PC-3 (cell line): ENCODE measurements at regions not wholly inside any gene's neighbourhood (a gene's known extent, or its start where the extent isn't known, plus 50 kb on each side); places are given as distances from the start of the nearest gene placed in this dataset.

ENCODE experiments used
- ATAC-seq: fragments of 200-7000 bp; cut with Tn5 transposase; 2 replicates; pipeline ENCODE4 v1.9.1; 2020; ENCODE audit warnings: mild to moderate bottlenecking, moderate library complexity
- BruUV-seq: library from RNA; stranded (reverse); fragments of 400-500 nt; replicated peaks from 2 replicates; lab custom pipeline; 2021; lab: Mats Ljungman, UMichigan
- CTCF ChIA-PET: fragments of 300-600 bp; sonication (Branson Sonifier 250); formaldehyde crosslinking; loops from one replicate; lab custom pipeline; 2022; ENCODE audit warnings: antibody characterized with exemption; lab: Charles Lee
- POLR2A ChIA-PET: fragments of 300-600 bp; sonication (Branson Sonifier 250); formaldehyde crosslinking; loops from one replicate; lab custom pipeline; 2022; ENCODE audit warnings: antibody characterized with exemption; ENCODE audit not compliant: unreplicated experiment; lab: Charles Lee
- DNase-seq: peaks from one replicate; pipeline ENCODE4 v3.0.0-alpha.2; 2015
- H2AFZ ChIP-seq: fragments of 300-600 bp; sonication (generic); 2 replicates; pipeline ENCODE4 v1.6.0; 2016; ENCODE audit warnings: antibody characterized with exemption, low read length
- H3F3A ChIP-seq: fragments of 300-600 bp; sonication (generic); one replicate; pipeline ENCODE4 v1.6.0; 2017; ENCODE audit warnings: antibody characterized with exemption, low read length, control low read depth, mild to moderate bottlenecking; ENCODE audit not compliant: unreplicated experiment
- H3K27ac ChIP-seq: fragments of 300-600 bp; sonication (generic); 2 replicates; pipeline ENCODE4 v1.5.1; 2016; ENCODE audit warnings: mild to moderate bottlenecking, low read length
- H3K27me3 ChIP-seq: fragments of 300-600 bp; sonication (generic); 2 replicates; pipeline ENCODE4 v1.6.1; 2016; ENCODE audit warnings: low read length, mixed read lengths
- H3K36me3 ChIP-seq: fragments of 300-600 bp; sonication (generic); 2 replicates; pipeline ENCODE4 v1.6.1; 2016; ENCODE audit warnings: low read depth, mixed run types, low read length, mixed read lengths
- H3K4me1 ChIP-seq: fragments of 300-600 bp; sonication (generic); 2 replicates; pipeline ENCODE4 v1.5.1; 2016; ENCODE audit warnings: low read length; ENCODE audit not compliant: insufficient read depth
- H3K4me2 ChIP-seq: fragments of 300-600 bp; sonication (generic); 2 replicates; pipeline ENCODE4 v1.6.0; 2016; ENCODE audit warnings: low read length
- H3K4me3 ChIP-seq: fragments of 300-600 bp; sonication (generic); 2 replicates; pipeline ENCODE4 v1.5.1; 2016; ENCODE audit warnings: mild to moderate bottlenecking, low read length, mixed read lengths
- H3K79me2 ChIP-seq: fragments of 300-600 bp; sonication (generic); 2 replicates; pipeline ENCODE4 v1.6.1; 2017; ENCODE audit warnings: low read length, mixed read lengths
- H3K9ac ChIP-seq: fragments of 300-600 bp; sonication (generic); 2 replicates; pipeline ENCODE4 v1.6.0; 2016; ENCODE audit warnings: mild to moderate bottlenecking, low read length
- H3K9me2 ChIP-seq: fragments of 300-600 bp; sonication (generic); replicated peaks from 2 replicates; pipeline ENCODE4 v1.6.1; 2016; ENCODE audit warnings: mixed run types, low read length, mixed read lengths
- H3K9me3 ChIP-seq: fragments of 300-600 bp; sonication (generic); 2 replicates; pipeline ENCODE4 v1.6.1; 2016; ENCODE audit warnings: low read length, mixed read lengths
- H4K20me1 ChIP-seq: fragments of 300-600 bp; sonication (generic); 2 replicates; pipeline ENCODE4 v1.6.1; 2016; ENCODE audit warnings: low read length, mixed read lengths
- EZH2 ChIP-seq: fragments of 300-600 bp; sonication (generic); IDR thresholded peaks from one replicate; pipeline ENCODE4 v1.6.1; 2017; ENCODE audit warnings: antibody characterized with exemption, mild to moderate bottlenecking, low read length; ENCODE audit not compliant: unreplicated experiment
- EZH2phosphoT487 ChIP-seq: fragments of 300-600 bp; sonication (generic); IDR thresholded peaks from 2 replicates; pipeline ENCODE4 v1.6.1; 2018; ENCODE audit warnings: mild to moderate bottlenecking, antibody characterized with exemption, low read length, borderline replicate concordance
- intact Hi-C: fragments of 100-400 bp; cut with micrococcal nuclease; formaldehyde crosslinking; loops from 2 replicates; pipeline ENCODE4 v1.9.0; 2023
- TF ChIP-seq, protein P1 (sequence below): fragments of 300-600 bp; sonication (generic); conservative IDR thresholded peaks from 2 replicates; pipeline ENCODE4 v1.5.1; 2017; ENCODE audit warnings: antibody characterized with exemption, low read depth, mild to moderate bottlenecking, low read length

- no peaks in the 10 kb centered on the region for H3K4me1 ChIP-seq
- TF ChIP-seq, protein P1, sequence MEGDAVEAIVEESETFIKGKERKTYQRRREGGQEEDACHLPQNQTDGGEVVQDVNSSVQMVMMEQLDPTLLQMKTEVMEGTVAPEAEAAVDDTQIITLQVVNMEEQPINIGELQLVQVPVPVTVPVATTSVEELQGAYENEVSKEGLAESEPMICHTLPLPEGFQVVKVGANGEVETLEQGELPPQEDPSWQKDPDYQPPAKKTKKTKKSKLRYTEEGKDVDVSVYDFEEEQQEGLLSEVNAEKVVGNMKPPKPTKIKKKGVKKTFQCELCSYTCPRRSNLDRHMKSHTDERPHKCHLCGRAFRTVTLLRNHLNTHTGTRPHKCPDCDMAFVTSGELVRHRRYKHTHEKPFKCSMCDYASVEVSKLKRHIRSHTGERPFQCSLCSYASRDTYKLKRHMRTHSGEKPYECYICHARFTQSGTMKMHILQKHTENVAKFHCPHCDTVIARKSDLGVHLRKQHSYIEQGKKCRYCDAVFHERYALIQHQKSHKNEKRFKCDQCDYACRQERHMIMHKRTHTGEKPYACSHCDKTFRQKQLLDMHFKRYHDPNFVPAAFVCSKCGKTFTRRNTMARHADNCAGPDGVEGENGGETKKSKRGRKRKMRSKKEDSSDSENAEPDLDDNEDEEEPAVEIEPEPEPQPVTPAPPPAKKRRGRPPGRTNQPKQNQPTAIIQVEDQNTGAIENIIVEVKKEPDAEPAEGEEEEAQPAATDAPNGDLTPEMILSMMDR: no peak
- TF ChIP-seq EZH2phosphoT487: no peak
- no peaks in the 10 kb centered on the region for H3K36me3 ChIP-seq
- H3K4me3 ChIP-seq: no peak overlapping the region
- no peaks in the 10 kb centered on the region for H4K20me1 ChIP-seq
- no peaks in the 10 kb centered on the region for H3K79me2 ChIP-seq
- ChIA-PET POLR2A (no interaction called here), CTCF (no interaction called here)
- H3K9ac ChIP-seq: no peak overlapping the region
- H3F3A ChIP-seq: no peaks in the 10 kb centered on the region
- DNase-seq (no peak), ATAC-seq (no peak)
- no peaks in the 10 kb centered on the region for H3K9me2 ChIP-seq
- no peaks in the 10 kb centered on the region for H3K27me3 ChIP-seq
- H3K9me3 ChIP-seq: no peaks in the 10 kb centered on the region
- BruUV-seq: no TSS peak
- no peak overlapping the region for H2AFZ ChIP-seq
- H3K27ac ChIP-seq: no peak overlapping the region
- intact Hi-C loops: no loop called here
- no peak overlapping the region for H3K4me2 ChIP-seq
Observed at GRCh38 chr4:181860668-181861067, 382.5 kb upstream of the TENM3 start.

DNA sequence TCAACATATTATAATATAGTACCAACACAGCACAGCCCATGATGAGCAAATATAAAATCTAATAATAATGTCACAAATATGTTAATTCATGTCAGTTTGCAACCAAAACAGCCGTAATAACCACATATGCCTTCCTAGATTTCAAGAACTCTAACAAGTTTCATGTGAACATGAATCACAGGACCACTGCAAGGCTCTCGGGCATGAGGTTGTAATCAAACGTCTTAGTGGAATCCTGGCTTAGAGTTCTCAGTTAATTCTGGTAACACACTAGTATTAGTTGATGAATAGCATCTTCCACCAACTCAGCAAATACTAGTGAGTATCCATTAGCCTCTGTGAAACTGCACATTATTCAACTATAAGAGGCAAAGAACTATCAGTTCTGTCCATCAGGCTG is 379.3 kb upstream of the TENM3 start:
- H4K20me1 ChIP-seq: no peaks in the 10 kb centered on the region
- H3K36me3 ChIP-seq: no peaks in the 10 kb centered on the region
- ChIA-PET CTCF (no interaction called here), POLR2A (no interaction called here)
- DNase-seq (no peak), ATAC-seq (no peak)
- no TSS peak for BruUV-seq
- no peak overlapping the region for H3K4me2 ChIP-seq
- H3F3A ChIP-seq: no peaks in the 10 kb centered on the region
- no peak overlapping the region for H2AFZ ChIP-seq
- no peaks in the 10 kb centered on the region for H3K4me1 ChIP-seq
- intact Hi-C loops: no loop called here
- no peaks in the 10 kb centered on the region for H3K9me2 ChIP-seq
- no peak overlapping the region for H3K9ac ChIP-seq
- TF ChIP-seq EZH2phosphoT487: no peak
- TF ChIP-seq, protein P1: no peak
- TF ChIP-seq EZH2: no peak
- no peaks in the 10 kb centered on the region for H3K79me2 ChIP-seq
- H3K9me3 ChIP-seq: no peaks in the 10 kb centered on the region
- no peak overlapping the region for H3K27ac ChIP-seq
- no peaks in the 10 kb centered on the region for H3K27me3 ChIP-seq
- H3K4me3 ChIP-seq: no peak overlapping the region

- no TSS peak for BruUV-seq
- intact Hi-C loops: no loop called here
Observed at GRCh38 chr4:181870326-181870725, 372.9 kb upstream of the TENM3 start.

More at GRCh38 chr4:181870326-181870725, 372.9 kb upstream of the TENM3 start:
- ChIA-PET POLR2A (no interaction called here), CTCF (no interaction called here)
- H3K9me2 ChIP-seq: no peaks in the 10 kb centered on the region
- no peak for ATAC-seq
- H3K4me1 ChIP-seq: no peaks in the 10 kb centered on the region
- H3K36me3 ChIP-seq: no peaks in the 10 kb centered on the region
- no peak overlapping the region for H3K9ac ChIP-seq
- no peak for DNase-seq
- no peaks in the 10 kb centered on the region for H3K79me2 ChIP-seq
- H3K4me3 ChIP-seq: no peak overlapping the region
- no peaks in the 10 kb centered on the region for H3K27me3 ChIP-seq
- H4K20me1 ChIP-seq: no peaks in the 10 kb centered on the region
- no peaks in the 10 kb centered on the region for H3K9me3 ChIP-seq
- TF ChIP-seq, protein P1: no peak
- no peak for TF ChIP-seq EZH2phosphoT487
- TF ChIP-seq EZH2: no peak
- H3K27ac ChIP-seq: no peak overlapping the region
- no peak overlapping the region for H2AFZ ChIP-seq
- no peak overlapping the region for H3K4me2 ChIP-seq
- H3F3A ChIP-seq: no peaks in the 10 kb centered on the region
